Neuronal stem cell (in vitro differentiated cells): ENCODE measurements at regions not wholly inside any gene's neighbourhood (a gene's known extent, or its start where the extent isn't known, plus 50 kb on each side); places are given as distances from the start of the nearest gene placed in this dataset.

Experiments used
- DNase-seq: peaks from one replicate; pipeline ENCODE4 v3.0.0-alpha.2; 2013; ENCODE audit warnings: low spot score
- H2AFZ ChIP-seq: one replicate; pipeline ENCODE4 v1.6.1; 2013; ENCODE audit warnings: mild to moderate bottlenecking, low read length, inconsistent platforms
- H2AK5ac ChIP-seq: 2 replicates; pipeline ENCODE4 v1.6.1; 2013; ENCODE audit warnings: low read depth, mild to moderate bottlenecking, inconsistent platforms, low read length, moderate library complexity, mixed read lengths
- H2BK120ac ChIP-seq: 2 replicates; pipeline ENCODE4 v1.6.1; 2013; ENCODE audit warnings: low read depth, mild to moderate bottlenecking, inconsistent platforms, low read length, moderate library complexity, mixed read lengths
- H2BK12ac ChIP-seq: one replicate; pipeline ENCODE4 v1.6.1; 2013; ENCODE audit warnings: low read length, inconsistent platforms
- H2BK15ac ChIP-seq: 2 replicates; pipeline ENCODE4 v1.6.1; 2013; ENCODE audit warnings: mild to moderate bottlenecking, low read length, inconsistent platforms, mixed read lengths
- H2BK5ac ChIP-seq: one replicate; pipeline ENCODE4 v1.6.1; 2013; ENCODE audit warnings: inconsistent platforms, mild to moderate bottlenecking, low read length, moderate library complexity
- H3K14ac ChIP-seq: one replicate; pipeline ENCODE4 v1.6.1; 2013; ENCODE audit warnings: low read length, inconsistent platforms
- H3K18ac ChIP-seq: 2 replicates; pipeline ENCODE4 v1.6.1; 2013; ENCODE audit warnings: low read length, inconsistent platforms
- H3K23ac ChIP-seq: 2 replicates; pipeline ENCODE4 v1.6.1; 2013; ENCODE audit warnings: low read depth, mild to moderate bottlenecking, mixed read lengths, low read length, inconsistent platforms; ENCODE audit not compliant: poor library complexity
- H3K27ac ChIP-seq: replicated peaks from 3 replicates; pipeline ENCODE4 v1.5.1; 2013; ENCODE audit warnings: low read length, inconsistent platforms
- H3K27me3 ChIP-seq, 3 experiments: 2 replicates each; pipeline ENCODE4 v1.6.1; 2013; ENCODE audit warnings: low read length in 3 of 3, mild to moderate bottlenecking in 2 of 3, inconsistent platforms in 1 of 3, low read depth in 1 of 3, mixed read lengths in 1 of 3, moderate library complexity in 1 of 3; ENCODE audit not compliant: control insufficient read depth in 3 of 3, insufficient read depth in 3 of 3
- H3K36me3 ChIP-seq, 2 donors: replicated peaks in 1 of 2; 2 replicates each; pipeline ENCODE4 v1.6.1; 2013; ENCODE audit warnings: low read length in 2 of 2; ENCODE audit not compliant: control insufficient read depth in 2 of 2, insufficient read depth in 2 of 2
- H3K4ac ChIP-seq: 2 replicates; pipeline ENCODE4 v1.6.1; 2013; ENCODE audit warnings: inconsistent platforms, mild to moderate bottlenecking, low read length, moderate library complexity
- H3K4me1 ChIP-seq, 2 donors: 1 replicate in 1 of 2; 2 replicates in 1 of 2; pipeline ENCODE4 v1.6.1; 2013; ENCODE audit warnings: low read length in 2 of 2, low read depth in 1 of 2; ENCODE audit not compliant: control insufficient read depth in 2 of 2, insufficient read depth in 1 of 2
- H3K4me2 ChIP-seq: one replicate; pipeline ENCODE4 v1.6.1; 2013; ENCODE audit warnings: mild to moderate bottlenecking, low read length, inconsistent platforms; ENCODE audit not compliant: insufficient read depth, poor library complexity, severe bottlenecking
- H3K4me3 ChIP-seq, 2 donors: 2 replicates each; pipeline ENCODE4 v1.5.1; 2013; ENCODE audit warnings: low read length in 2 of 2, mild to moderate bottlenecking in 2 of 2, inconsistent platforms in 1 of 2, moderate library complexity in 1 of 2
- H3K79me1 ChIP-seq: one replicate; pipeline ENCODE4 v1.6.1; 2013; ENCODE audit warnings: low read depth, mild to moderate bottlenecking, inconsistent platforms, low read length, moderate library complexity
- H3K9ac ChIP-seq: one replicate; pipeline ENCODE4 v1.6.1; 2013; ENCODE audit warnings: mild to moderate bottlenecking, low read depth, low read length, inconsistent platforms; ENCODE audit not compliant: poor library complexity
- H3K9me3 ChIP-seq, 2 donors: replicated peaks in 1 of 2; 2 replicates each; pipeline versions ENCODE3 to v1.6.1; 2013; ENCODE audit warnings: low read length in 2 of 2, mild to moderate bottlenecking in 2 of 2, inconsistent platforms in 1 of 2, low read depth in 1 of 2, mixed read lengths in 1 of 2, moderate library complexity in 1 of 2; ENCODE audit not compliant: control insufficient read depth in 2 of 2, insufficient read depth in 1 of 2
- H4K8ac ChIP-seq: one replicate; pipeline ENCODE4 v1.6.1; 2013; ENCODE audit warnings: low read depth, mild to moderate bottlenecking, inconsistent platforms, low read length, moderate library complexity
- H4K91ac ChIP-seq: one replicate; pipeline ENCODE4 v1.6.1; 2013; ENCODE audit warnings: low read length, low read depth, mild to moderate bottlenecking, inconsistent platforms; ENCODE audit not compliant: poor library complexity
- WGBS, 2 donors: extraction: QIAGEN DNeasy Blood & Tissue Kit; methylation state at CpG; one replicate each; pipeline ENCODE4 v1.1.7; 2013; ENCODE audit warnings: missing lambda C conversion rate in 2 of 2, mixed read lengths in 1 of 2; ENCODE audit not compliant: insufficient read length in 2 of 2, insufficient replicate concordance in 1 of 2; ENCODE audit errors: extremely low coverage in 2 of 2; 5-methylcytosine and 5-hydroxymethylcytosine counted together

GRCh38 chr3:187906416-187906815 is 161.1 kb upstream of the BCL6 start:
- Histone ChIP-seq H4K8ac (no peak overlapping the region), H3K23ac (no peak overlapping the region), H3K36me3 (no peaks in the 10 kb centered on the region), H2BK12ac (no peak overlapping the region), H2BK5ac (no peak overlapping the region), H3K27me3 (no peaks in the 10 kb centered on the region), H2BK15ac (no peak overlapping the region), H3K18ac (no peak overlapping the region), H3K4me2 (no peak overlapping the region), H2AFZ (no peak overlapping the region), H3K4ac (no peak overlapping the region), H2BK120ac (no peak overlapping the region), H3K27ac (no peak overlapping the region), H3K4me3 (no peak overlapping the region), H3K14ac (no peak overlapping the region), H2AK5ac (no peak overlapping the region), H3K79me1 (no peaks in the 10 kb centered on the region), H3K4me1 (no peaks in the 10 kb centered on the region), H3K9ac (no peak overlapping the region), H3K9me3 (no peaks in the 10 kb centered on the region), H4K91ac (no peak overlapping the region)
- no CpG with 5 or more reads among the region's 5 CpGs for WGBS, 2 donors
- DNase-seq, result no peak

GRCh38 chr3:187906920-187907319 is 161.7 kb upstream of the BCL6 start:
- Histone ChIP-seq H2BK120ac (no peak overlapping the region), H2BK15ac (no peak overlapping the region), H3K79me1 (no peaks in the 10 kb centered on the region), H2AK5ac (no peak overlapping the region), H2BK12ac (no peak overlapping the region), H4K8ac (no peak overlapping the region), H3K4me1 (no peaks in the 10 kb centered on the region), H2BK5ac (no peak overlapping the region), H3K9me3 (no peaks in the 10 kb centered on the region), H3K27ac (no peak overlapping the region), H3K27me3 (no peaks in the 10 kb centered on the region), H3K9ac (no peak overlapping the region), H3K23ac (no peak overlapping the region), H3K14ac (no peak overlapping the region), H3K18ac (no peak overlapping the region), H3K36me3 (no peaks in the 10 kb centered on the region), H3K4ac (no peak overlapping the region), H3K4me3 (no peak overlapping the region), H4K91ac (no peak overlapping the region), H2AFZ (no peak overlapping the region), H3K4me2 (no peak overlapping the region)
- no CpG with 5 or more reads among the region's 5 CpGs for WGBS, 2 donors
- no peak for DNase-seq

GRCh38 chr3:187909866-187910265 is 164.6 kb upstream of the BCL6 start:
- Histone ChIP-seq H4K8ac (no peak overlapping the region), H3K27me3 (no peaks in the 10 kb centered on the region), H3K4me2 (no peak overlapping the region), H3K36me3 (no peaks in the 10 kb centered on the region), H3K4me1 (no peaks in the 10 kb centered on the region), H3K4me3 (no peak overlapping the region), H3K18ac (no peak overlapping the region), H2BK15ac (no peak overlapping the region), H2AFZ (no peak overlapping the region), H2AK5ac (no peak overlapping the region), H3K9ac (no peak overlapping the region), H3K27ac (no peak overlapping the region), H3K79me1 (no peaks in the 10 kb centered on the region), H3K14ac (no peak overlapping the region), H2BK120ac (no peak overlapping the region), H3K4ac (no peak overlapping the region), H4K91ac (no peak overlapping the region), H3K9me3 (no peaks in the 10 kb centered on the region), H2BK5ac (no peak overlapping the region), H2BK12ac (no peak overlapping the region), H3K23ac (no peak overlapping the region)
- no peak for DNase-seq

- Histone ChIP-seq H2BK12ac (no peak overlapping the region), H4K91ac (no peak overlapping the region), H2BK120ac (no peak overlapping the region), H3K36me3 (no peaks in the 10 kb centered on the region), H2BK15ac (no peak overlapping the region), H3K4me1 (no peaks in the 10 kb centered on the region), H2AK5ac (no peak overlapping the region), H3K4me2 (no peak overlapping the region), H3K4me3 (no peak overlapping the region), H4K8ac (no peak overlapping the region), H3K9me3 (no peaks in the 10 kb centered on the region), H3K14ac (no peak overlapping the region), H3K23ac (no peak overlapping the region), H3K4ac (no peak overlapping the region), H3K27me3 (no peaks in the 10 kb centered on the region), H2AFZ (no peak overlapping the region), H3K18ac (no peak overlapping the region), H2BK5ac (no peak overlapping the region), H3K79me1 (no peaks in the 10 kb centered on the region), H3K9ac (no peak overlapping the region), H3K27ac (no peak overlapping the region)
- DNase-seq, result no peak
- no CpG with 5 or more reads among the region's 3 CpGs for WGBS, 2 donors
These were observed 166.7 kb upstream of the BCL6 start for GRCh38 chr3:187912007-187912406.
